Activated CD4-positive, alpha-beta T cell treated with anti-CD3 and anti-CD28 coated beads, Interleukin-2, amount 10 ng/mL, durations not matched to agents 24 days and 14 days (primary cell): ENCODE measurements at regions not wholly inside any gene's neighbourhood (a gene's known extent, or its start where the extent isn't known, plus 50 kb on each side); places are given as distances from the start of the nearest gene placed in this dataset.
A peak's percentile ranks its signal among the peaks of the same experiment; 100 is the strongest.

Experiments
- DNase-seq: peaks from one replicate; pipeline ENCODE4 v3.0.0; 2022
- H3K27ac Mint-ChIP-seq: one replicate; pipeline ENCODE4 v1.8.0; 2022; ENCODE audit warnings: mild to moderate bottlenecking, mixed read lengths
- H3K27me3 Mint-ChIP-seq: one replicate; pipeline ENCODE4 v1.8.0; 2022; ENCODE audit warnings: mixed read lengths
- H3K36me3 Mint-ChIP-seq: one replicate; pipeline ENCODE4 v1.8.0; 2022; ENCODE audit warnings: low read depth, mild to moderate bottlenecking, mixed read lengths
- H3K4me1 Mint-ChIP-seq: one replicate; pipeline ENCODE4 v1.8.0; 2021; ENCODE audit warnings: mixed read lengths
- H3K4me3 Mint-ChIP-seq: one replicate; pipeline ENCODE4 v1.8.0; 2022; ENCODE audit warnings: mild to moderate bottlenecking, moderate library complexity, mixed read lengths
- H3K9me3 Mint-ChIP-seq: one replicate; pipeline ENCODE4 v1.8.0; 2021; ENCODE audit warnings: mixed read lengths
- intact Hi-C: fragments of 100-400 bp; cut with micrococcal nuclease; formaldehyde crosslinking; loops from one replicate; pipeline ENCODE4 v1.15.1; 2023

GRCh38 chr22:49235463-49236300, 592.0 kb downstream of the BRD1 start:
- no peak overlapping the region for H3K27ac Mint-ChIP-seq
- H3K9me3 Mint-ChIP-seq = no peaks in the 10 kb centered on the region
- no peaks in the 10 kb centered on the region for H3K4me1 Mint-ChIP-seq
- no peak overlapping the region for H3K4me3 Mint-ChIP-seq
- intact Hi-C loops = no loop called here
- no peaks in the 10 kb centered on the region for H3K36me3 Mint-ChIP-seq
- H3K27me3 Mint-ChIP-seq = no peaks in the 10 kb centered on the region
- DNase-seq = peak; percentile 45

GRCh38 chr22:49234459-49234858, 593.2 kb downstream of the BRD1 start:
- Mint-ChIP-seq H3K27ac (no peak overlapping the region), H3K9me3 (no peaks in the 10 kb centered on the region), H3K4me3 (no peak overlapping the region), H3K36me3 (no peaks in the 10 kb centered on the region), H3K27me3 (no peaks in the 10 kb centered on the region), H3K4me1 (no peaks in the 10 kb centered on the region)
- peak; percentile 32 for DNase-seq
- intact Hi-C loops = no loop called here

- no peak overlapping the region for H3K27ac Mint-ChIP-seq
- no peaks in the 10 kb centered on the region for H3K27me3 Mint-ChIP-seq
- H3K4me3 Mint-ChIP-seq = no peak overlapping the region
- H3K4me1 Mint-ChIP-seq = no peaks in the 10 kb centered on the region
- DNase-seq = peak; percentile 46
- intact Hi-C loops = no loop called here
- H3K36me3 Mint-ChIP-seq = no peaks in the 10 kb centered on the region
- no peaks in the 10 kb centered on the region for H3K9me3 Mint-ChIP-seq
Measured at GRCh38 chr22:49233507-49234100, 594.1 kb downstream of the BRD1 start.

- peak; percentile 32 for DNase-seq
- H3K4me1 Mint-ChIP-seq = no peaks in the 10 kb centered on the region
- no peak overlapping the region for H3K4me3 Mint-ChIP-seq
- no peaks in the 10 kb centered on the region for H3K27me3 Mint-ChIP-seq
- intact Hi-C loops = no loop called here
- H3K27ac Mint-ChIP-seq = no peak overlapping the region
- no peaks in the 10 kb centered on the region for H3K9me3 Mint-ChIP-seq
- H3K36me3 Mint-ChIP-seq = no peaks in the 10 kb centered on the region
Measured at GRCh38 chr22:49232319-49233067, 595.2 kb downstream of the BRD1 start.

GRCh38 chr22:49230194-49230577, 597.5 kb downstream of the BRD1 start:
- peak; percentile 59 for DNase-seq
- no peak overlapping the region for H3K27ac Mint-ChIP-seq
- H3K9me3 Mint-ChIP-seq = no peaks in the 10 kb centered on the region
- H3K27me3 Mint-ChIP-seq = no peaks in the 10 kb centered on the region
- H3K4me1 Mint-ChIP-seq = no peaks in the 10 kb centered on the region
- no peaks in the 10 kb centered on the region for H3K36me3 Mint-ChIP-seq
- intact Hi-C loops = no loop called here
- no peak overlapping the region for H3K4me3 Mint-ChIP-seq

- no peaks in the 10 kb centered on the region for H3K27me3 Mint-ChIP-seq
Measured at GRCh38 chr22:49229483-49230193, 598.0 kb downstream of the BRD1 start.

GRCh38 chr22:49228431-49229037, 599.1 kb downstream of the BRD1 start:
- Mint-ChIP-seq H3K27me3 (no peaks in the 10 kb centered on the region), H3K27ac (no peak overlapping the region), H3K4me3 (no peak overlapping the region), H3K36me3 (no peaks in the 10 kb centered on the region), H3K9me3 (no peaks in the 10 kb centered on the region), H3K4me1 (no peaks in the 10 kb centered on the region)
- no peak for DNase-seq
- intact Hi-C loops = no loop called here

More at GRCh38 chr22:49229483-49230193, 598.0 kb downstream of the BRD1 start:
- intact Hi-C loops = no loop called here
- no peak overlapping the region for H3K27ac Mint-ChIP-seq
- no peak overlapping the region for H3K4me3 Mint-ChIP-seq
- DNase-seq = no peak
- no peaks in the 10 kb centered on the region for H3K36me3 Mint-ChIP-seq
- no peaks in the 10 kb centered on the region for H3K9me3 Mint-ChIP-seq
- no peaks in the 10 kb centered on the region for H3K4me1 Mint-ChIP-seq

- H3K27me3 Mint-ChIP-seq = no peaks in the 10 kb centered on the region
- intact Hi-C loops = no loop called here
- no peaks in the 10 kb centered on the region for H3K36me3 Mint-ChIP-seq
- H3K4me3 Mint-ChIP-seq = no peak overlapping the region
- DNase-seq = no peak
- no peaks in the 10 kb centered on the region for H3K4me1 Mint-ChIP-seq
- H3K9me3 Mint-ChIP-seq = no peaks in the 10 kb centered on the region
- no peak overlapping the region for H3K27ac Mint-ChIP-seq
Measured at GRCh38 chr22:49227670-49228069, 600.0 kb downstream of the BRD1 start.

GRCh38 chr22:49226096-49226495, 601.6 kb downstream of the BRD1 start:
- intact Hi-C loops = no loop called here

GRCh38 chr22:49224243-49224642, 603.4 kb downstream of the BRD1 start:
- no peak overlapping the region for H3K27ac Mint-ChIP-seq
- H3K36me3 Mint-ChIP-seq = no peaks in the 10 kb centered on the region
- no peak overlapping the region for H3K4me3 Mint-ChIP-seq
- intact Hi-C loops = no loop called here
- no peak for DNase-seq
- no peaks in the 10 kb centered on the region for H3K27me3 Mint-ChIP-seq
- H3K9me3 Mint-ChIP-seq = no peaks in the 10 kb centered on the region
- H3K4me1 Mint-ChIP-seq = no peaks in the 10 kb centered on the region

More at GRCh38 chr22:49226096-49226495, 601.6 kb downstream of the BRD1 start:
- H3K27me3 Mint-ChIP-seq = no peaks in the 10 kb centered on the region
- H3K9me3 Mint-ChIP-seq = no peaks in the 10 kb centered on the region
- no peaks in the 10 kb centered on the region for H3K4me1 Mint-ChIP-seq
- no peak overlapping the region for H3K4me3 Mint-ChIP-seq
- H3K27ac Mint-ChIP-seq = no peak overlapping the region
- DNase-seq = no peak
- no peaks in the 10 kb centered on the region for H3K36me3 Mint-ChIP-seq

GRCh38 chr22:49218142-49218541, 609.5 kb downstream of the BRD1 start:
- no peak overlapping the region for H3K4me3 Mint-ChIP-seq
- H3K27ac Mint-ChIP-seq = no peak overlapping the region
- peaks cover 5% of the 10 kb centered on the region for H3K9me3 Mint-ChIP-seq
- no peaks in the 10 kb centered on the region for H3K27me3 Mint-ChIP-seq
- intact Hi-C loops = no loop called here
- H3K36me3 Mint-ChIP-seq = no peaks in the 10 kb centered on the region
- DNase-seq = no peak
- no peaks in the 10 kb centered on the region for H3K4me1 Mint-ChIP-seq

- DNase-seq = no peak
- no peak overlapping the region for H3K4me3 Mint-ChIP-seq
Measured at GRCh38 chr22:49216579-49216978, 611.1 kb downstream of the BRD1 start.

GRCh38 chr22:49215840-49216239, 611.8 kb downstream of the BRD1 start:
- H3K4me1 Mint-ChIP-seq = no peaks in the 10 kb centered on the region
- H3K9me3 Mint-ChIP-seq = peaks cover 5% of the 10 kb centered on the region
- no peak overlapping the region for H3K27ac Mint-ChIP-seq
- H3K4me3 Mint-ChIP-seq = no peak overlapping the region
- intact Hi-C loops = no loop called here
- no peaks in the 10 kb centered on the region for H3K27me3 Mint-ChIP-seq
- no peak for DNase-seq
- H3K36me3 Mint-ChIP-seq = no peaks in the 10 kb centered on the region

More at GRCh38 chr22:49216579-49216978, 611.1 kb downstream of the BRD1 start:
- Mint-ChIP-seq H3K27ac (no peak overlapping the region), H3K9me3 (peaks cover 5% of the 10 kb centered on the region), H3K27me3 (no peaks in the 10 kb centered on the region), H3K36me3 (no peaks in the 10 kb centered on the region), H3K4me1 (no peaks in the 10 kb centered on the region)
- intact Hi-C loops = no loop called here
